LNCaP clone FGC (cell line): ENCODE measurements at regions not wholly inside any gene's neighbourhood (a gene's known extent, or its start where the extent isn't known, plus 50 kb on each side); places are given as distances from the start of the nearest gene placed in this dataset.
"Not testable (repeated sequence)": the region's sequence is repeated elsewhere in the genome, so short reads cannot be mapped to it uniquely, and the experiment has no call there.

Experiments used
- DNase-seq: peaks from one replicate; pipeline ENCODE4 v3.0.0-alpha.2; 2011; ENCODE audit warnings: low read depth
- H3K4me3 ChIP-seq: 2 replicates; pipeline ENCODE4 v1.5.1; 2011; ENCODE audit warnings: mild to moderate bottlenecking, low read depth, low read length, control low read depth
- TF ChIP-seq, protein P1 (sequence below): IDR thresholded peaks from 2 replicates; pipeline ENCODE4 v1.5.1; 2012; ENCODE audit warnings: mild to moderate bottlenecking; ENCODE audit not compliant: control insufficient read depth, insufficient read depth; ENCODE audit errors: extremely low read depth

DNA sequence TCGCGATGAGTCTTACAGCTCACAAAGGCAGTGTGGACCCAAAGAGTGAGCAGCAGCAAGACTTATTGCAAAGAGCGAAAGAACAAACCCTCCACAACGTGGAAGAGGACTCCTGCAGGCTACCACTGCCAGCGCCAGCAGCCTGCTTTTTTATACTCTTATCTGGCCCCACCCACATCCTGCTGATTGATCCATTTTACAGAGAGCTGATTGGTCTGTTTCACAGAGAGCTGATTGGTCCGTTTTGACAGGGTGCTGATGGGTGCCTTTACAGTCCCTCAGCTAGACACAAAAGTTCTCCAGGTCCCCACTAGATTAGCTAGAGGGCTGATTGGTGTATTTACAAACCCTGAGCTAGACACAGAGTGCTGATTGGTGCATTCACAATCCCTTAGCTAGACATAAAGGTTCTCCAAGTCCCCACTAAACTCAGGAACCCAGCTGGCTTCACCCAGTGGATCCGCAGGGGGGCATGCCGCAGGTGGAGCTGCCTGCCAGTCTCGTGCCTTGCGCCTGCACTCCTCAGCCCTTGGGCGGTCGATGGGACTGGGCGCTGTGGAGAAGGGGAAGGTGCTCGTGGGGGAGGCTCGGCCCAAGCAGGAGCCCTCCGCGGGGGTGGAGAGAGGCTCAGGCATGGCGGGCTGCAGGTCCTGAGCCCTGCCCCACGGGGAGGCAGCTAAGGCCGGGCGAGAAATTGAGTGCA, 75.7 kb downstream of the QDPR start:
- not testable (repeated sequence) for H3K4me3 ChIP-seq, DNase-seq

DNA sequence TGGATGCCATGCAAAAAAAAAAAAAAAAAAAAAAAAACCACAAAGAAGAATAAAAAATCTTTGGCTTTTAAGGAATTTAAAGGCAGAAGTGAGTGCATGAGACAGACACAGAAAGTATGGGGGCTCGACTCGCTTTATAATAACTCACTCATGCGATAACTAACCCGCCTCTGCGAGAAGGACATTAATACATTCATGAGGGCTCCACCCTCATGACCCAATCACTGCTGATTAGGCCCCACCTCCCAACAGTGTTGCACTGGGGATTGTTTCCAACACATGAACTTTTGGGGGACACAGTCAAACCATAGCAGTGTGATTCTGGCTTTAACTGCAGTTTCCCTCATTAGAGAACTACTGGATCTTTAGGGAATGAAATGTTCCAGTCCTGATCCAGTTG, 78.1 kb downstream of the QDPR start:
- TF ChIP-seq, protein P1, sequence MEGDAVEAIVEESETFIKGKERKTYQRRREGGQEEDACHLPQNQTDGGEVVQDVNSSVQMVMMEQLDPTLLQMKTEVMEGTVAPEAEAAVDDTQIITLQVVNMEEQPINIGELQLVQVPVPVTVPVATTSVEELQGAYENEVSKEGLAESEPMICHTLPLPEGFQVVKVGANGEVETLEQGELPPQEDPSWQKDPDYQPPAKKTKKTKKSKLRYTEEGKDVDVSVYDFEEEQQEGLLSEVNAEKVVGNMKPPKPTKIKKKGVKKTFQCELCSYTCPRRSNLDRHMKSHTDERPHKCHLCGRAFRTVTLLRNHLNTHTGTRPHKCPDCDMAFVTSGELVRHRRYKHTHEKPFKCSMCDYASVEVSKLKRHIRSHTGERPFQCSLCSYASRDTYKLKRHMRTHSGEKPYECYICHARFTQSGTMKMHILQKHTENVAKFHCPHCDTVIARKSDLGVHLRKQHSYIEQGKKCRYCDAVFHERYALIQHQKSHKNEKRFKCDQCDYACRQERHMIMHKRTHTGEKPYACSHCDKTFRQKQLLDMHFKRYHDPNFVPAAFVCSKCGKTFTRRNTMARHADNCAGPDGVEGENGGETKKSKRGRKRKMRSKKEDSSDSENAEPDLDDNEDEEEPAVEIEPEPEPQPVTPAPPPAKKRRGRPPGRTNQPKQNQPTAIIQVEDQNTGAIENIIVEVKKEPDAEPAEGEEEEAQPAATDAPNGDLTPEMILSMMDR, result no peak
- no peak for DNase-seq
- H3K4me3 ChIP-seq, result no peak overlapping the region

DNA sequence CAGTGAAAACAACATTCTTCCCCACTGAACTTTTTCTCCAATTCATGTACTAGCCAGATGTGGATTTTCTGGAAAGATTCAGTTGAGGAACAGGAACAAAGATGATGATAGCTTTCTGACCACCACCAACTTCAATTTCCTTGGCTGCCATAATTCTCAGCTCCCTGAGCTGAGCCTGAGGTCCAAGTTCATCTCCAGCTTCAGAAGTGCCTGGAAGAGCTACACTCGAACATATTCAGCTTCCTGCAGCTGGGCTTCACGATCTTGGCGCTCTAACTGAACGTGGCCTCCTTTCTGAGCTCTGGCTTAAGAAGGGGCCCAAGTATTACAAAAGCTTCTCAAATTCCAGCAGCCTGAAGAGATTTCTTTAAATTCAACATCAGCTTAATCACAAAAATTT, 83.9 kb downstream of the QDPR start:
- TF ChIP-seq, protein P1, result no peak
- no peak overlapping the region for H3K4me3 ChIP-seq
- DNase-seq, result no peak

DNA sequence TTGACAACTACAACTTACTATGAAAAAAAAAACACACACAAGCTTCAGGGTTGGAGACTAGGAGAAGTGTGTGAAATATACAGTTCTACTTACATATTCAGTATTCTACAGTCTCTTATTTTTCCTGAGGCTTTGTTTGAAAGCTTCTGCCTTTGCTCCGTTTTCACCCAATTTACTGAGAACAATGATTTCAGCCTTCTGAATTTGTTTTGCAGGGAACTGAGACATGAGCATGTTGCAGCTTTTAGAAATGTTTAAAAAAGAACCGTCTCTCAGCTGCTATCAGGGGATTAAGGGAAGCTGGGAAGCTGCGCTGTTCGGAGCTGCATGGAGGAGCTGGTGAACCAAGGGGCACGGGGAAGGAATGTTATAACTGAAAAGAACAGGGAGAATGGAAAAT, 85.7 kb downstream of the QDPR start:
- no peak for DNase-seq
- TF ChIP-seq, protein P1, result no peak
- H3K4me3 ChIP-seq, result no peak overlapping the region

DNA sequence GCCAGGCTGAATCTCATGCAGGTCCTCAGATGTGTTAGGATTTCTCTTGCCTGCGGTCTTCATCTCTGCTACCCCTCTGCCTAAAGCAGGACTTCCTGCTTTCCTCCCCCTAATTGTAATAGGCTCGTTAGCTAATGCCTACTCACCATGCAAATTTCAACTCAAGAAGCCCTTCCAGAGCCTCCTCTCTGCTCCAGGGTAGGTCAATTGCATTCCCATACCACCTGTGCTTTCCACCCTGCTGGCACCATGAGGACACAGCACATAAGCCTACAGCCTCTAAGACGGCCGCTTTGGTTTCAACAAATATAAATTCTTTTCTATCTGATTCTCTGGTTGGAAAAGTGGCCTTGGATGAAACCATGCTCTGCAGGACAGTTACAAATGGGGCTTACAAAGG, 93.9 kb downstream of the QDPR start:
- DNase-seq, result no peak
- TF ChIP-seq, protein P1, result no peak
- no peak overlapping the region for H3K4me3 ChIP-seq

DNA sequence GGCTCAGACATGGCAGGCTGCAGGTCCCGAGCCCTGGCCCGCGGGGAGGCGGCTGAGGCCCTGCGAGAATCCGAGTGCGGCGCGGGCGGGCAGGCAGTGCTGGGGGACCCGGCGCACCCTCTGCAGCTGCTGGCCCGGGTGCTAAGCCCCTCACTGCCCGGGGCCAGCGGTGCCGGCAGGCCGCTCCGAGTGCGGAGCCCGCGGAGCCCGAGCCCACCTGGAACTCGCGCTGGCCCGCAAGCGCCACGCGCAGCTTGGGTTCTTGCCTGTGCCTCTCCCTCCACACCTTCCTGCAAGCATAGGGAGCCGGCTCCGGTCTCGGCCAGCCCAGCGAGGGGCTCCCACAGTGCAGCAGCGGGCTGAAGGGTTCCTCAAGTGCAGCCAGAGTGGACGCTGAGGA, 97.5 kb downstream of the QDPR start:
- H3K4me3 ChIP-seq, result no peak overlapping the region
- TF ChIP-seq, protein P1, result no peak

DNA sequence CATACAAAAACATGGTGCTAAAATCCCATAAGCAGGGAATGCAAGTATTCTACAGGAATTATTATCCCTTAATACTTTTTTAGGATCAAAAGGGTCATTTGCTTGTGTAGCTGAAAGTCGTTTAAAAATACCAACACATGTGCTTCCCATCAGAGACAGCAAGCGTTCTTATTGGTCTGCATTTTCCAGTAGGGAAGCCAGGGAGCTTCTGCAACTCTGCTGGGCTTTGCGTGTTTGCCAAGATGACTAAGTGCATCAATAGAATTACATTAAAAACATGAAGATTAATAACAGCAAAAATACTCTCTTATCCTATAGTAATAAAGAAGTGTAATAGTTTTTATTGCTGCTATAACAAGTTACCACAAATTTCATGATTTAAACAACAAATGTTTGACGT, 111.2 kb downstream of the QDPR start:
- DNase-seq, result no peak

More for the DNA sequence above, 97.5 kb downstream of the QDPR start:
- no peak for DNase-seq

More for the DNA sequence above, 111.2 kb downstream of the QDPR start:
- H3K4me3 ChIP-seq, result no peak overlapping the region
- TF ChIP-seq, protein P1, result no peak
